Trophoblast cell (in vitro differentiated cells and primary cell): ENCODE measurements at regions not wholly inside any gene's neighbourhood (a gene's known extent, or its start where the extent isn't known, plus 50 kb on each side); places are given as distances from the start of the nearest gene placed in this dataset.

Experiments
- DNase-seq, 2 donors: peaks; one replicate each; pipeline ENCODE4 v3.0.0-alpha.2; 2016
- H2AFZ ChIP-seq: 2 replicates; pipeline ENCODE4 v1.6.1; 2013; ENCODE audit warnings: low read length, moderate library complexity, mild to moderate bottlenecking; ENCODE audit not compliant: insufficient read depth, poor library complexity
- H2AK5ac ChIP-seq: 2 replicates; pipeline ENCODE4 v1.6.1; 2013; ENCODE audit warnings: mild to moderate bottlenecking, low read length
- H2BK120ac ChIP-seq: 2 replicates; pipeline ENCODE4 v1.6.1; 2013; ENCODE audit warnings: low read length, mild to moderate bottlenecking, moderate library complexity; ENCODE audit not compliant: insufficient read depth, poor library complexity
- H2BK12ac ChIP-seq: 2 replicates; pipeline ENCODE4 v1.6.1; 2013; ENCODE audit warnings: mild to moderate bottlenecking, low read length, moderate library complexity
- H2BK5ac ChIP-seq: 2 replicates; pipeline ENCODE4 v1.6.1; 2013; ENCODE audit warnings: low read length, low read depth, moderate library complexity, mild to moderate bottlenecking; ENCODE audit not compliant: poor library complexity
- H3K14ac ChIP-seq: 2 replicates; pipeline ENCODE4 v1.6.1; 2013; ENCODE audit warnings: mild to moderate bottlenecking, low read length
- H3K18ac ChIP-seq: 2 replicates; pipeline ENCODE4 v1.6.1; 2013; ENCODE audit warnings: mild to moderate bottlenecking, low read length
- H3K23ac ChIP-seq: 2 replicates; pipeline ENCODE4 v1.6.1; 2013; ENCODE audit warnings: low read length
- H3K27ac ChIP-seq: 2 replicates; pipeline ENCODE4 v1.5.1; 2013; ENCODE audit warnings: low read depth, mild to moderate bottlenecking, inconsistent platforms, low read length, moderate library complexity
- H3K27me3 ChIP-seq: 2 replicates; pipeline ENCODE4 v1.6.1; 2013; ENCODE audit warnings: inconsistent platforms, mild to moderate bottlenecking, low read length, moderate library complexity; ENCODE audit not compliant: insufficient read depth
- H3K36me3 ChIP-seq, 2 experiments: 1 replicate in 1 of 2; 2 replicates in 1 of 2; pipeline ENCODE4 v1.6.1; 2013; ENCODE audit warnings: low read length in 2 of 2, mild to moderate bottlenecking in 2 of 2, moderate library complexity in 1 of 2; ENCODE audit not compliant: insufficient read depth in 2 of 2, control insufficient read depth in 1 of 2
- H3K4ac ChIP-seq: 2 replicates; pipeline ENCODE4 v1.6.1; 2013; ENCODE audit warnings: low read depth, mild to moderate bottlenecking, low read length, moderate library complexity
- H3K4me1 ChIP-seq, 2 experiments: 1 replicate in 1 of 2; 2 replicates in 1 of 2; pipeline ENCODE4 v1.6.1; 2013; ENCODE audit warnings: low read length in 2 of 2, mild to moderate bottlenecking in 2 of 2, moderate library complexity in 1 of 2; ENCODE audit not compliant: insufficient read depth in 2 of 2, control insufficient read depth in 1 of 2
- H3K4me2 ChIP-seq: 2 replicates; pipeline ENCODE4 v1.6.1; 2013; ENCODE audit warnings: inconsistent platforms, mild to moderate bottlenecking, low read length, moderate library complexity
- H3K4me3 ChIP-seq: 2 replicates; pipeline ENCODE4 v1.5.1; 2013; ENCODE audit warnings: mild to moderate bottlenecking, low read depth, low read length, inconsistent platforms
- H3K79me1 ChIP-seq: one replicate; pipeline ENCODE4 v1.6.1; 2013; ENCODE audit warnings: low read length
- H3K79me2 ChIP-seq: 2 replicates; pipeline ENCODE4 v1.6.1; 2013; ENCODE audit warnings: low read length, mild to moderate bottlenecking; ENCODE audit not compliant: control insufficient read depth, insufficient read depth, poor library complexity
- H3K9ac ChIP-seq: 2 replicates; pipeline ENCODE4 v1.6.1; 2013; ENCODE audit warnings: mild to moderate bottlenecking, low read length
- H3K9me3 ChIP-seq: 2 replicates; pipeline ENCODE4 v1.6.1; 2013; ENCODE audit warnings: low read depth, mild to moderate bottlenecking, control low read depth, inconsistent platforms, low read length; ENCODE audit not compliant: insufficient read depth
- H4K12ac ChIP-seq: 2 replicates; pipeline ENCODE4 v1.6.1; 2013; ENCODE audit warnings: low read depth, mild to moderate bottlenecking, low read length, moderate library complexity
- H4K8ac ChIP-seq: 2 replicates; pipeline ENCODE4 v1.6.1; 2013; ENCODE audit warnings: low read depth, mild to moderate bottlenecking, low read length, moderate library complexity
- H4K91ac ChIP-seq: one replicate; pipeline ENCODE4 v1.6.1; 2013; ENCODE audit warnings: low read depth, mild to moderate bottlenecking, low read length, moderate library complexity
- WGBS: extraction: QIAGEN DNeasy Blood & Tissue Kit; methylation state at CpG from one replicate; pipeline ENCODE4 v1.1.7; 2013; ENCODE audit warnings: missing lambda C conversion rate; ENCODE audit not compliant: insufficient read length, insufficient coverage; ENCODE audit errors: extremely low coverage; 5-methylcytosine and 5-hydroxymethylcytosine counted together

- Histone ChIP-seq H2AFZ (no peak overlapping the region), H2BK12ac (no peak overlapping the region), H2BK120ac (no peak overlapping the region), H4K8ac (no peak overlapping the region), H2AK5ac (no peak overlapping the region), H3K27ac (no peak overlapping the region), H3K14ac (no peak overlapping the region), H3K4me1 (no peaks in the 10 kb centered on the region), H2BK5ac (no peak overlapping the region), H3K27me3 (no peaks in the 10 kb centered on the region), H3K4me2 (no peak overlapping the region), H4K12ac (no peak overlapping the region), H3K4ac (no peak overlapping the region), H3K79me2 (no peaks in the 10 kb centered on the region), H3K36me3 (no peaks in the 10 kb centered on the region), H3K79me1 (no peaks in the 10 kb centered on the region), H3K18ac (no peak overlapping the region), H3K9ac (no peak overlapping the region), H4K91ac (no peak overlapping the region), H3K4me3 (no peak overlapping the region), H3K23ac (no peak overlapping the region), H3K9me3 (peaks cover 2% of the 10 kb centered on the region)
- no peak for DNase-seq
- WGBS, result no CpG with 5 or more reads among the region's 18 CpGs
Observed at GRCh38 chr13:111943229-111943795, 123.6 kb upstream of the SOX1 start.

GRCh38 chr13:111944171-111944583, 122.8 kb upstream of the SOX1 start:
- Histone ChIP-seq H2BK12ac (no peak overlapping the region), H4K8ac (no peak overlapping the region), H3K79me2 (no peaks in the 10 kb centered on the region), H3K4me2 (no peak overlapping the region), H2AK5ac (no peak overlapping the region), H3K36me3 (no peaks in the 10 kb centered on the region), H3K27me3 (no peaks in the 10 kb centered on the region), H3K79me1 (no peaks in the 10 kb centered on the region), H3K14ac (no peak overlapping the region), H3K4ac (no peak overlapping the region), H4K91ac (no peak overlapping the region), H2AFZ (no peak overlapping the region), H3K4me1 (no peaks in the 10 kb centered on the region), H3K9ac (no peak overlapping the region), H4K12ac (no peak overlapping the region), H3K27ac (no peak overlapping the region), H2BK120ac (no peak overlapping the region), H3K9me3 (peaks cover 5% of the 10 kb centered on the region), H3K18ac (no peak overlapping the region), H3K4me3 (no peak overlapping the region), H3K23ac (no peak overlapping the region), H2BK5ac (no peak overlapping the region)
- WGBS, result no CpG with 5 or more reads among the region's 16 CpGs
- no peak for DNase-seq

- Histone ChIP-seq H3K79me2 (no peaks in the 10 kb centered on the region), H3K4me1 (no peaks in the 10 kb centered on the region), H3K27ac (no peak overlapping the region), H3K18ac (no peak overlapping the region), H2BK120ac (no peak overlapping the region), H3K9ac (no peak overlapping the region), H4K8ac (no peak overlapping the region), H2BK12ac (no peak overlapping the region), H4K12ac (no peak overlapping the region), H3K4ac (no peak overlapping the region), H3K4me2 (no peak overlapping the region), H3K79me1 (no peaks in the 10 kb centered on the region), H3K36me3 (no peaks in the 10 kb centered on the region), H4K91ac (no peak overlapping the region), H3K14ac (no peak overlapping the region), H3K23ac (no peak overlapping the region), H2AFZ (no peak overlapping the region), H2AK5ac (no peak overlapping the region), H3K27me3 (no peaks in the 10 kb centered on the region), H3K4me3 (no peak overlapping the region), H3K9me3 (peaks cover 14% of the 10 kb centered on the region), H2BK5ac (no peak overlapping the region)
- no peak for DNase-seq
- WGBS, result no CpG with 5 or more reads among the region's 16 CpGs
Observed at GRCh38 chr13:111945086-111945485, 121.9 kb upstream of the SOX1 start.

GRCh38 chr13:111946214-111946613, 120.7 kb upstream of the SOX1 start:
- Histone ChIP-seq H3K36me3 (no peaks in the 10 kb centered on the region), H3K4me2 (no peak overlapping the region), H3K4ac (no peak overlapping the region), H3K27me3 (no peaks in the 10 kb centered on the region), H4K8ac (no peak overlapping the region), H3K79me2 (no peaks in the 10 kb centered on the region), H3K18ac (no peak overlapping the region), H3K27ac (no peak overlapping the region), H2BK120ac (no peak overlapping the region), H3K9ac (no peak overlapping the region), H4K91ac (no peak overlapping the region), H2AK5ac (no peak overlapping the region), H2BK5ac (no peak overlapping the region), H2AFZ (no peak overlapping the region), H3K14ac (no peak overlapping the region), H3K79me1 (no peaks in the 10 kb centered on the region), H4K12ac (no peak overlapping the region), H3K4me3 (no peak overlapping the region), H3K4me1 (no peaks in the 10 kb centered on the region), H3K9me3 (peaks cover 20% of the 10 kb centered on the region), H2BK12ac (no peak overlapping the region), H3K23ac (no peak overlapping the region)
- WGBS, result no CpG with 5 or more reads among the region's 10 CpGs
- no peak for DNase-seq
